ENCODE measurements at regions not wholly inside any gene's neighbourhood (a gene's known extent, or its start where the extent isn't known, plus 50 kb on each side); places are given as distances from the start of the nearest gene placed in this dataset.

DNA sequence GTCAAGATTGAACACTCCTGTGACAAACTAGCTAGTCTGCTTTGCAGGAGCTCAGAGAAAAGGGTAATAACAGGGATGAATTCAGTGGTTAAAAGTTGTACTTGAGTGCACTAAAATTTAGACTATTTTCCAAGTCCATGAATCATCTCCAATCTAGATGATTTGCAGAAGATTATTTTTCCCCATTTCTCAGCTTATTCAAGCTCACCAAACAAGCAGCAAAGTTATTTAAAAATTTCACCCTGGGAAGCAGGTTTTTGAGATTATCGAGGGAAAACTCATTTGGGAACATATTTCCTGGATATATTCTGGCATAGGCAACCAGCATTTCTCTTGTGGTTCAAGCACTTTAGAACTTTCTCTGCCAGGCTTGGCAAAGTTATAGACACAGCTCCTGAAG, 311.4 kb downstream of the TLE1 start:
- RAD21 ChIA-PET (ENCODE audit: unreplicated experiment) = no interaction called here
- DNase-seq (ENCODE audit: low read depth, low spot score) (no peak), ATAC-seq (no peak), FAIRE-seq (no peak)
- Histone ChIP-seq H3K27me3 (replicated peaks in 1 of 2; ENCODE audit: control insufficient read depth in 2 of 2, insufficient read depth in 2 of 2, low read length in 1 of 2) (no peaks in the 10 kb centered on the region), H3K4me1 (ENCODE audit: control insufficient read depth, insufficient read depth, low read length) (no peaks in the 10 kb centered on the region), H2AFZ (ENCODE audit: control insufficient read depth, low read depth, low read length) (no peak overlapping the region), H3K9me3 (replicated peaks; ENCODE audit: control insufficient read depth, insufficient read depth, low read length) (no peaks in the 10 kb centered on the region; the same call in 2 of the 3 replicates), H3K36me3 (ENCODE audit: control insufficient read depth in 2 of 2, insufficient read depth in 2 of 2, low read length in 1 of 2) (no peaks in the 10 kb centered on the region), H3K4me3 (no peak overlapping the region), H4K20me1 (ENCODE audit: control insufficient read depth, insufficient read depth) (no peaks in the 10 kb centered on the region), H3K4me2 (ENCODE audit: control insufficient read depth, insufficient read depth) (no peak overlapping the region), H3K79me2 (ENCODE audit: control insufficient read depth, insufficient read depth, low read length) (no peaks in the 10 kb centered on the region), H3K27ac (ENCODE audit: control insufficient read depth, insufficient read depth) (no peak overlapping the region), H3K9ac (ENCODE audit: control insufficient read depth, insufficient read depth, low read length) (no peak overlapping the region)
- BruUV-seq (replicated peaks) = no TSS peak
- in situ Hi-C loops (cut with MboI) (no loop called here), intact Hi-C loops (cut with micrococcal nuclease; ENCODE audit: unreplicated experiment) (no loop called here)
- POLR2A ChIA-PET = no interaction called here
- SMC1A ChIA-PET (ENCODE audit: uncharacterized antibody, unreplicated experiment) = no interaction called here
- 0% methylated on average over 1 of the region's 1 CpG for WGBS (ENCODE audit: insufficient coverage, insufficient replicate concordance, low lambda C conversion rate, missing lambda C conversion rate)
- CTCF ChIA-PET = no interaction called here
- TF ChIP-seq ATF2 (IDR thresholded peaks at IDR 0.05; ENCODE audit: low read length) (no peak), E2F8 (IDR thresholded peaks at IDR 0.05; ENCODE audit: low read depth, partially characterized antibody) (no peak), NFIC (IDR thresholded peaks at IDR 0.05; ENCODE audit: low read depth, low read length) (no peak), MEF2A (IDR thresholded peaks at IDR 0.05; ENCODE audit: insufficient read depth, low read depth, low read length) (no peak), ZNF687 (IDR thresholded peaks at IDR 0.05) (no peak), POLR2AphosphoS2 (IDR thresholded peaks at IDR 0.05; ENCODE audit: low read depth, low read length) (no peak), LARP7 (IDR thresholded peaks at IDR 0.05) (no peak), CBX5 (IDR thresholded peaks at IDR 0.05; ENCODE audit: low read depth) (no peak), PAX5 (IDR thresholded peaks at IDR 0.05; ENCODE audit: borderline replicate concordance, low read depth, low read length) (no peak), SRF (IDR thresholded peaks at IDR 0.05; ENCODE audit: low read depth in 2 of 2, low read length in 2 of 2) (no peak), YY1 (IDR thresholded peaks at IDR 0.05; ENCODE audit: low read depth, low read length) (no peak), SIN3A (IDR thresholded peaks at IDR 0.05; ENCODE audit: low read depth, low read length) (no peak)
- TF ChIP-seq, protein P1, sequence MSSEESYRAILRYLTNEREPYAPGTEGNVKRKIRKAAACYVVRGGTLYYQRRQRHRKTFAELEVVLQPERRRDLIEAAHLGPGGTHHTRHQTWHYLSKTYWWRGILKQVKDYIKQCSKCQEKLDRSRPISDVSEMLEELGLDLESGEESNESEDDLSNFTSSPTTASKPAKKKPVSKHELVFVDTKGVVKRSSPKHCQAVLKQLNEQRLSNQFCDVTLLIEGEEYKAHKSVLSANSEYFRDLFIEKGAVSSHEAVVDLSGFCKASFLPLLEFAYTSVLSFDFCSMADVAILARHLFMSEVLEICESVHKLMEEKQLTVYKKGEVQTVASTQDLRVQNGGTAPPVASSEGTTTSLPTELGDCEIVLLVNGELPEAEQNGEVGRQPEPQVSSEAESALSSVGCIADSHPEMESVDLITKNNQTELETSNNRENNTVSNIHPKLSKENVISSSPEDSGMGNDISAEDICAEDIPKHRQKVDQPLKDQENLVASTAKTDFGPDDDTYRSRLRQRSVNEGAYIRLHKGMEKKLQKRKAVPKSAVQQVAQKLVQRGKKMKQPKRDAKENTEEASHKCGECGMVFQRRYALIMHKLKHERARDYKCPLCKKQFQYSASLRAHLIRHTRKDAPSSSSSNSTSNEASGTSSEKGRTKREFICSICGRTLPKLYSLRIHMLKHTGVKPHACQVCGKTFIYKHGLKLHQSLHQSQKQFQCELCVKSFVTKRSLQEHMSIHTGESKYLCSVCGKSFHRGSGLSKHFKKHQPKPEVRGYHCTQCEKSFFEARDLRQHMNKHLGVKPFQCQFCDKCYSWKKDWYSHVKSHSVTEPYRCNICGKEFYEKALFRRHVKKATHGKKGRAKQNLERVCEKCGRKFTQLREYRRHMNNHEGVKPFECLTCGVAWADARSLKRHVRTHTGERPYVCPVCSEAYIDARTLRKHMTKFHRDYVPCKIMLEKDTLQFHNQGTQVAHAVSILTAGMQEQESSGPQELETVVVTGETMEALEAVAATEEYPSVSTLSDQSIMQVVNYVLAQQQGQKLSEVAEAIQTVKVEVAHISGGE (CRISPR knock-in tag; IDR thresholded peaks at IDR 0.05) = no peak

All from GM12878 (cell line).